Ovary (tissue), 7 donors: ENCODE measurements at regions not wholly inside any gene's neighbourhood (a gene's known extent, or its start where the extent isn't known, plus 50 kb on each side); places are given as distances from the start of the nearest gene placed in this dataset.
A peak's percentile ranks its signal among the peaks of the same experiment; 100 is the strongest.

ENCODE experiments used
- DNase-seq, 5 donors: peaks; one replicate each; pipeline ENCODE4 v3.0.0-alpha.2; 2019 to 2020
- H3K27ac ChIP-seq, 2 donors: fragments of 200-600 bp; one replicate each; pipeline versions ENCODE4 v1.5.1 to v1.8.0; 2019 to 2022
- H3K27me3 ChIP-seq: fragments of 200-600 bp; one replicate; pipeline ENCODE4 v1.8.0; 2022
- H3K36me3 ChIP-seq: fragments of 200-600 bp; sonication (generic); one replicate; pipeline ENCODE4 v1.5.1; 2019
- H3K4me1 ChIP-seq: one replicate; pipeline ENCODE4 v1.8.1; 2013; ENCODE audit warnings: mild to moderate bottlenecking, moderate library complexity; ENCODE audit not compliant: insufficient read depth
- H3K4me3 ChIP-seq: fragments of 200-600 bp; sonication (generic); one replicate; pipeline ENCODE4 v1.5.1; 2017
- H3K9me3 ChIP-seq, 2 donors: fragments of 200-600 bp in 1 of 2; sonication (generic) in 1 of 2; one replicate each; pipeline versions ENCODE4 v1.5.1 to v1.8.1; 2013 to 2019; ENCODE audit warnings: mild to moderate bottlenecking in 1 of 2, moderate library complexity in 1 of 2
- CTCF ChIP-seq, 3 donors: fragments of 450-650 bp in 2 of 3; fragments of 200-600 bp in 1 of 3; IDR thresholded peaks; one replicate each; pipeline versions ENCODE4 v1.5.1 to v1.8.0; 2016 to 2022; ENCODE audit warnings: antibody characterized with exemption in 3 of 3, mild to moderate bottlenecking in 1 of 3
- EP300 ChIP-seq: sonication (generic); formaldehyde crosslinking; IDR thresholded peaks from one replicate; pipeline ENCODE4 v1.6.1; 2017; ENCODE audit warnings: antibody characterized with exemption
- POLR2A ChIP-seq: fragments of 450-650 bp; IDR thresholded peaks from one replicate; pipeline ENCODE4 v1.6.1; 2017; ENCODE audit warnings: antibody characterized with exemption, mild to moderate bottlenecking, moderate library complexity
- WGBS, 3 donors: extraction: QIAGEN DNeasy Blood & Tissue Kit in 1 of 3; methylation state at CpG; one replicate each; pipeline versions ENCODE4 v1.1.5 to v1.1.7; 2013 to 2017; 5-methylcytosine and 5-hydroxymethylcytosine counted together
- intact Hi-C, 4 donors: fragments of 100-400 bp; cut with DNase I; formaldehyde crosslinking; loops; one replicate each; pipeline versions ENCODE4 v1.11.0 to v1.15.1; 2022 to 2023
- donor health status: DM: no; HTN: no; CAD: no; lungs with moderate emphysema.
- donor health status: DM: no; HTN: no; CAD: no.
- donor health status: Bipolar disorder and iron deficiency.
- donor health status: DM: no; HTN: no; CAD: no.
- donor health status: DM: yes; HTN: yes; CAD: no.

GRCh38 chr3:72247645-72248388 lies 462.9 kb upstream of the PROK2 start:
- 43 to 54% (median 44%) methylated on average over 1 of the region's 1 CpG for WGBS, 3 donors
- Histone ChIP-seq H3K27me3 (no peaks in the 10 kb centered on the region), H3K9me3 (no peaks in the 10 kb centered on the region), H3K36me3 (no peaks in the 10 kb centered on the region), H3K4me1 (peaks cover 18% of the 10 kb centered on the region), H3K27ac (no peak overlapping the region), H3K4me3 (no peak overlapping the region)
- TF ChIP-seq POLR2A: no peak
- TF ChIP-seq CTCF (IDR thresholded peaks at IDR 0.05): no peak
- TF ChIP-seq EP300: no peak
- intact Hi-C loops: no loop called here
- DNase-seq: peak in 3 of 5 donors; percentile 51 to 62 (median 62)

- peaks cover 20% of the 10 kb centered on the region for H3K4me1 ChIP-seq
- no peak for TF ChIP-seq EP300
- TF ChIP-seq POLR2A: no peak
- no peak for TF ChIP-seq CTCF (IDR thresholded peaks at IDR 0.05)
- H3K36me3 ChIP-seq: no peaks in the 10 kb centered on the region
- H3K27me3 ChIP-seq: no peaks in the 10 kb centered on the region
- intact Hi-C loops: no loop called here
- WGBS, 3 donors: 95 to 98% (median 96%) methylated on average over 7 of the region's 7 CpGs
- no peak overlapping the region for H3K4me3 ChIP-seq
- no peaks in the 10 kb centered on the region for H3K9me3 ChIP-seq
- H3K27ac ChIP-seq: no peak overlapping the region
- DNase-seq: no peak
These were observed 462.2 kb upstream of the PROK2 start for GRCh38 chr3:72247126-72247525.

- no peaks in the 10 kb centered on the region for H3K9me3 ChIP-seq
- no peak overlapping the region for H3K27ac ChIP-seq
- intact Hi-C loops: no loop called here
- no peaks in the 10 kb centered on the region for H3K36me3 ChIP-seq
- no peak overlapping the region for H3K4me3 ChIP-seq
- no peak for TF ChIP-seq POLR2A
- TF ChIP-seq EP300: no peak
- no peak for TF ChIP-seq CTCF (IDR thresholded peaks at IDR 0.05)
- 66 to 93% (median 90%) methylated on average over 6 of the region's 6 CpGs for WGBS, 3 donors
- DNase-seq: no peak
- H3K27me3 ChIP-seq: no peaks in the 10 kb centered on the region
- peaks cover 20% of the 10 kb centered on the region for H3K4me1 ChIP-seq
These were observed 461.7 kb upstream of the PROK2 start for GRCh38 chr3:72246685-72247084.

- DNase-seq: peak in 3 of 5 donors; percentile 42 to 47 (median 42)
- H3K4me1 ChIP-seq: peaks cover 20% of the 10 kb centered on the region
- no peaks in the 10 kb centered on the region for H3K36me3 ChIP-seq
- no peak overlapping the region for H3K27ac ChIP-seq
- intact Hi-C loops: no loop called here
- no peak overlapping the region for H3K4me3 ChIP-seq
- 39 to 43% (median 41%) methylated on average over 9 of the region's 9 CpGs for WGBS, 3 donors
- TF ChIP-seq EP300 (no peak), POLR2A (no peak), CTCF (IDR thresholded peaks at IDR 0.05) (no peak)
- H3K27me3 ChIP-seq: no peaks in the 10 kb centered on the region
- H3K9me3 ChIP-seq: no peaks in the 10 kb centered on the region
These were observed 460.3 kb upstream of the PROK2 start for GRCh38 chr3:72245183-72245811.
